ENCODE measurements at regions not wholly inside any gene's neighbourhood (a gene's known extent, or its start where the extent isn't known, plus 50 kb on each side); places are given as distances from the start of the nearest gene placed in this dataset.

GRCh38 chr6:155582016-155582991 lies 126.7 kb upstream of the NOX3 start:
- no peak for TF ChIP-seq POLR2AphosphoS5 (IDR thresholded peaks at IDR 0.05; ENCODE audit: low read depth)
- TF ChIP-seq REST (IDR thresholded peaks at IDR 0.05; ENCODE audit: insufficient replicate concordance, low read depth), result no peak
- TF ChIP-seq SPI1 (IDR thresholded peaks at IDR 0.05; ENCODE audit: borderline replicate concordance, low read depth), result no peak
- no peak for TF ChIP-seq CTCF (IDR thresholded peaks at IDR 0.05; ENCODE audit: insufficient read depth, low read length)
- TF ChIP-seq GABPA (IDR thresholded peaks at IDR 0.05; ENCODE audit: low read depth), result no peak
- no peak for DNase-seq (ENCODE audit: low read depth in 1 of 2, low spot score in 1 of 2)
- H3K27me3 ChIP-seq (ENCODE audit: insufficient read depth, poor library complexity, severe bottlenecking), result no peaks in the 10 kb centered on the region

GRCh38 chr6:155580904-155581303 lies 125.3 kb upstream of the NOX3 start:
- TF ChIP-seq GABPA (IDR thresholded peaks at IDR 0.05; ENCODE audit: low read depth) (no peak), CTCF (IDR thresholded peaks at IDR 0.05; ENCODE audit: insufficient read depth, low read length) (no peak), REST (IDR thresholded peaks at IDR 0.05; ENCODE audit: insufficient replicate concordance, low read depth) (no peak), SPI1 (IDR thresholded peaks at IDR 0.05; ENCODE audit: borderline replicate concordance, low read depth) (no peak), POLR2AphosphoS5 (IDR thresholded peaks at IDR 0.05; ENCODE audit: low read depth) (no peak)
- Histone ChIP-seq H3K27ac (replicated peaks) (no peak overlapping the region), H3K4me3 (replicated peaks; ENCODE audit: insufficient read depth, low read length) (no peak overlapping the region), H3K27me3 (ENCODE audit: insufficient read depth, poor library complexity, severe bottlenecking) (no peaks in the 10 kb centered on the region)
- DNase-seq (ENCODE audit: low read depth in 1 of 2, low spot score in 1 of 2), result no peak

More at GRCh38 chr6:155582016-155582991, 126.7 kb upstream of the NOX3 start:
- Histone ChIP-seq H3K4me3 (replicated peaks; ENCODE audit: insufficient read depth, low read length) (no peak overlapping the region), H3K27ac (replicated peaks) (no peak overlapping the region)

GRCh38 chr6:155578251-155578650 lies 122.6 kb upstream of the NOX3 start:
- no peak overlapping the region for H3K4me3 ChIP-seq (replicated peaks; ENCODE audit: insufficient read depth, low read length)
- no peak for TF ChIP-seq CTCF (IDR thresholded peaks at IDR 0.05; ENCODE audit: insufficient read depth, low read length)
- TF ChIP-seq POLR2AphosphoS5 (IDR thresholded peaks at IDR 0.05; ENCODE audit: low read depth), result no peak
- TF ChIP-seq GABPA (IDR thresholded peaks at IDR 0.05; ENCODE audit: low read depth), result no peak
- TF ChIP-seq REST (IDR thresholded peaks at IDR 0.05; ENCODE audit: insufficient replicate concordance, low read depth), result no peak
- no peak for TF ChIP-seq SPI1 (IDR thresholded peaks at IDR 0.05; ENCODE audit: borderline replicate concordance, low read depth)
- DNase-seq (ENCODE audit: low read depth in 1 of 2, low spot score in 1 of 2), result no peak
- no peaks in the 10 kb centered on the region for H3K27me3 ChIP-seq (ENCODE audit: insufficient read depth, poor library complexity, severe bottlenecking)
- no peak overlapping the region for H3K27ac ChIP-seq (replicated peaks)
